ENCODE measurements at regions not wholly inside any gene's neighbourhood (a gene's known extent, or its start where the extent isn't known, plus 50 kb on each side); places are given as distances from the start of the nearest gene placed in this dataset.

DNA sequence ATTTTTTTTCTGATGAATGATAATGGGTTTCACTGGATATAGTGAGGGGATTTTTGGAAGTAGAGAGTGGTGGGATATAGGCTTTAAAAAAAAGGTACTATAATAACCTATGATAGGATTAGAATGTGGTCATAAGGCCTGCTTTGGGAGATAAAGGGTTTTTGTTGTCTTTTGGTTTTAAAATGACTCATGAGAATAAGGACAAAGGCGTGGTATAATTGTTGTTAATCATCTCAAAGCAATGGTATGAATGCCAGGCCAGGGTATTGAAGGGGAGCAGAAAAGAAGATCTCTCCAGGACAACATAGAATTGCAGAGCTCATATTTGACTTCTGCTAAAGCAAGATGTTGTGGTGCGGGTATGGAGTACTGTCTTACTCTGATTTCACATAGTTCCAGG is 579.4 kb downstream of the JRKL start:
- no peak for TF ChIP-seq POLR2A (IDR thresholded peaks at IDR 0.05)
- TF ChIP-seq, protein P1, sequence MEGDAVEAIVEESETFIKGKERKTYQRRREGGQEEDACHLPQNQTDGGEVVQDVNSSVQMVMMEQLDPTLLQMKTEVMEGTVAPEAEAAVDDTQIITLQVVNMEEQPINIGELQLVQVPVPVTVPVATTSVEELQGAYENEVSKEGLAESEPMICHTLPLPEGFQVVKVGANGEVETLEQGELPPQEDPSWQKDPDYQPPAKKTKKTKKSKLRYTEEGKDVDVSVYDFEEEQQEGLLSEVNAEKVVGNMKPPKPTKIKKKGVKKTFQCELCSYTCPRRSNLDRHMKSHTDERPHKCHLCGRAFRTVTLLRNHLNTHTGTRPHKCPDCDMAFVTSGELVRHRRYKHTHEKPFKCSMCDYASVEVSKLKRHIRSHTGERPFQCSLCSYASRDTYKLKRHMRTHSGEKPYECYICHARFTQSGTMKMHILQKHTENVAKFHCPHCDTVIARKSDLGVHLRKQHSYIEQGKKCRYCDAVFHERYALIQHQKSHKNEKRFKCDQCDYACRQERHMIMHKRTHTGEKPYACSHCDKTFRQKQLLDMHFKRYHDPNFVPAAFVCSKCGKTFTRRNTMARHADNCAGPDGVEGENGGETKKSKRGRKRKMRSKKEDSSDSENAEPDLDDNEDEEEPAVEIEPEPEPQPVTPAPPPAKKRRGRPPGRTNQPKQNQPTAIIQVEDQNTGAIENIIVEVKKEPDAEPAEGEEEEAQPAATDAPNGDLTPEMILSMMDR (IDR thresholded peaks at IDR 0.05) = no peak

Measured in breast epithelium (tissue), 3 donors.